IMR-90 (cell line): ENCODE measurements at regions not wholly inside any gene's neighbourhood (a gene's known extent, or its start where the extent isn't known, plus 50 kb on each side); places are given as distances from the start of the nearest gene placed in this dataset.

Experiments used
- ATAC-seq: fragments of 200-7000 bp; cut with Tn5 transposase; 2 replicates; pipeline ENCODE4 v1.9.1; 2020; ENCODE audit warnings: low read depth, mild to moderate bottlenecking, moderate library complexity
- BruUV-seq: library from RNA; stranded (reverse); fragments of 400-500 nt; replicated peaks from 2 replicates; lab custom pipeline; 2021; lab: Mats Ljungman, UMichigan
- CTCF ChIA-PET: fragments of 300-600 bp; formaldehyde crosslinking; extraction: SDS; loops from one replicate; lab custom pipeline; 2021; ENCODE audit warnings: antibody characterized with exemption; lab: Yijun Ruan, JAX
- POLR2A ChIA-PET: fragments of 300-600 bp; sonication (Branson Sonifier 250); formaldehyde crosslinking; loops from one replicate; lab custom pipeline; 2022; ENCODE audit warnings: antibody characterized with exemption; ENCODE audit not compliant: unreplicated experiment; lab: Charles Lee
- DNase-seq: peaks from one replicate; pipeline ENCODE4 v3.0.0; 2013
- H2AFZ ChIP-seq: replicated peaks from 2 replicates; pipeline ENCODE3; 2013; ENCODE audit warnings: low read length, mild to moderate bottlenecking; ENCODE audit not compliant: poor library complexity
- H2AK5ac ChIP-seq: 2 replicates; pipeline ENCODE4 v1.6.1; 2013; ENCODE audit warnings: low read depth, low read length, inconsistent platforms
- H2AK9ac ChIP-seq: replicated peaks from 2 replicates; pipeline ENCODE3; 2013; ENCODE audit warnings: mild to moderate bottlenecking, low read depth, low read length, moderate library complexity; ENCODE audit not compliant: poor library complexity
- H2BK120ac ChIP-seq: 2 replicates; pipeline ENCODE4 v1.6.1; 2013; ENCODE audit warnings: low read depth, low read length, inconsistent platforms
- H2BK15ac ChIP-seq: 3 replicates; pipeline ENCODE4 v1.6.1; 2013; ENCODE audit warnings: low read depth, low read length, inconsistent platforms
- H2BK20ac ChIP-seq: 2 replicates; pipeline ENCODE4 v1.6.1; 2013; ENCODE audit warnings: low read depth, mild to moderate bottlenecking, inconsistent platforms, low read length, moderate library complexity
- H2BK5ac ChIP-seq: 2 replicates; pipeline ENCODE4 v1.6.1; 2013; ENCODE audit warnings: mild to moderate bottlenecking, low read depth, low read length, inconsistent platforms; ENCODE audit not compliant: poor library complexity, severe bottlenecking
- H3K14ac ChIP-seq: replicated peaks from 2 replicates; pipeline ENCODE4 v1.6.1; 2013; ENCODE audit warnings: low read depth, low read length, inconsistent platforms
- H3K18ac ChIP-seq: 2 replicates; pipeline ENCODE4 v1.6.1; 2013; ENCODE audit warnings: low read depth, low read length, control low read depth
- H3K23ac ChIP-seq: 2 replicates; pipeline ENCODE4 v1.6.1; 2013; ENCODE audit warnings: low read depth, low read length, inconsistent platforms
- H3K27ac ChIP-seq: 2 replicates; pipeline ENCODE4 v1.5.1; 2013; ENCODE audit warnings: mild to moderate bottlenecking, control low read depth, low read length; ENCODE audit not compliant: insufficient read depth
- H3K27me3 ChIP-seq: 2 replicates; pipeline ENCODE4 v1.6.1; 2013; ENCODE audit warnings: low read length; ENCODE audit not compliant: control insufficient read depth, insufficient read depth
- H3K36me3 ChIP-seq: 2 replicates; pipeline ENCODE4 v1.6.1; 2013; ENCODE audit warnings: low read length, mixed read lengths; ENCODE audit not compliant: control insufficient read depth, insufficient read depth
- H3K4ac ChIP-seq: 2 replicates; pipeline ENCODE4 v1.6.1; 2013; ENCODE audit warnings: low read depth, low read length, inconsistent platforms
- H3K4me1 ChIP-seq: 2 replicates; pipeline ENCODE4 v1.6.1; 2013; ENCODE audit warnings: low read length, mixed read lengths; ENCODE audit not compliant: control insufficient read depth, insufficient read depth
- H3K4me2 ChIP-seq: 2 replicates; pipeline ENCODE4 v1.6.1; 2013; ENCODE audit warnings: low read depth, mild to moderate bottlenecking, control low read depth, low read length, moderate library complexity
- H3K4me3 ChIP-seq: 2 replicates; pipeline ENCODE4 v1.5.1; 2013; ENCODE audit warnings: low read depth, mild to moderate bottlenecking, control low read depth, low read length, moderate library complexity; ENCODE audit not compliant: insufficient read depth
- H3K56ac ChIP-seq: 2 replicates; pipeline ENCODE4 v1.6.1; 2013; ENCODE audit warnings: low read length, inconsistent platforms; ENCODE audit not compliant: insufficient read depth; ENCODE audit errors: extremely low read depth
- H3K79me1 ChIP-seq, 2 experiments: 2 replicates each; pipeline ENCODE4 v1.6.1; 2013; ENCODE audit warnings: low read length in 2 of 2, inconsistent platforms in 1 of 2, low read depth in 1 of 2
- H3K9ac ChIP-seq: 2 replicates; pipeline ENCODE4 v1.6.1; 2013; ENCODE audit warnings: low read depth, low read length, control low read depth
- H3K9me1 ChIP-seq: 2 replicates; pipeline ENCODE4 v1.6.1; 2013; ENCODE audit warnings: low read length, inconsistent platforms; ENCODE audit not compliant: insufficient read depth
- H3K9me3 ChIP-seq: 2 replicates; pipeline ENCODE4 v1.6.1; 2013; ENCODE audit warnings: low read length; ENCODE audit not compliant: control insufficient read depth, insufficient read depth
- H4K20me1 ChIP-seq: 2 replicates; pipeline ENCODE4 v1.6.1; 2013; ENCODE audit warnings: low read length, inconsistent platforms; ENCODE audit not compliant: insufficient read depth
- H4K5ac ChIP-seq: 2 replicates; pipeline ENCODE4 v1.6.1; 2013; ENCODE audit warnings: mild to moderate bottlenecking, low read depth, low read length, control low read depth
- H4K8ac ChIP-seq, 2 experiments: 2 replicates each; pipeline ENCODE4 v1.6.1; 2013; ENCODE audit warnings: low read depth in 2 of 2, low read length in 2 of 2, control low read depth in 1 of 2, inconsistent platforms in 1 of 2
- H4K91ac ChIP-seq: 2 replicates; pipeline ENCODE4 v1.6.1; 2013; ENCODE audit warnings: low read depth, low read length, inconsistent platforms; ENCODE audit not compliant: insufficient read depth
- BHLHE40 ChIP-seq: fragments of 150-350 bp; IDR thresholded peaks from 2 replicates; pipeline ENCODE4 v1.6.1; 2016; ENCODE audit warnings: mild to moderate bottlenecking, low read depth, low read length
- CEBPB ChIP-seq: IDR thresholded peaks from 2 replicates; pipeline ENCODE4 v1.6.1; 2012; ENCODE audit warnings: low read depth, low read length, improper control_type of control experiment
- CHD1 ChIP-seq: IDR thresholded peaks from 2 replicates; pipeline ENCODE4 v1.6.1; 2012; ENCODE audit warnings: low read depth, low read length, improper control_type of control experiment
- CTCF ChIP-seq: conservative IDR thresholded peaks from 2 replicates; pipeline ENCODE4 v1.5.1; 2012; ENCODE audit warnings: mild to moderate bottlenecking, low read depth, low read length, improper control_type of control experiment
- FOS ChIP-seq: fragments of 150-350 bp; IDR thresholded peaks from 2 replicates; pipeline ENCODE4 v1.6.1; 2016; ENCODE audit warnings: low read depth, low read length
- NFE2L2 ChIP-seq: fragments of 150-350 bp; IDR thresholded peaks from 2 replicates; pipeline ENCODE4 v1.6.1; 2016; ENCODE audit warnings: low read depth, mild to moderate bottlenecking, low read length
- POLR2A ChIP-seq: IDR thresholded peaks from 2 replicates; pipeline ENCODE4 v1.6.1; 2012; ENCODE audit warnings: mild to moderate bottlenecking, low read depth, low read length
- RAD21 ChIP-seq: IDR thresholded peaks from 2 replicates; pipeline ENCODE4 v1.6.1; 2012; ENCODE audit warnings: low read length, improper control_type of control experiment
- RCOR1 ChIP-seq: IDR thresholded peaks from 2 replicates; pipeline ENCODE4 v1.6.1; 2012; ENCODE audit warnings: mild to moderate bottlenecking, low read length, improper control_type of control experiment; ENCODE audit not compliant: insufficient replicate concordance
- RFX5 ChIP-seq: IDR thresholded peaks from 2 replicates; pipeline ENCODE4 v1.8.0; 2012; ENCODE audit warnings: low read depth, mild to moderate bottlenecking, low read length, moderate library complexity
- SMC3 ChIP-seq: fragments of 150-350 bp; IDR thresholded peaks from 2 replicates; pipeline ENCODE4 v1.6.1; 2016; ENCODE audit warnings: low read depth, mild to moderate bottlenecking, antibody characterized with exemption, low read length, moderate library complexity
- USF2 ChIP-seq: fragments of 150-350 bp; IDR thresholded peaks from 2 replicates; pipeline ENCODE4 v1.6.1; 2017; ENCODE audit warnings: mild to moderate bottlenecking, antibody characterized with exemption, low read length, low read depth
- WGBS, 2 experiments: methylation state at CpG; one replicate each; pipeline versions ENCODE4 v1.1.5 to v1.1.7; 2013; ENCODE audit warnings: missing lambda C conversion rate in 2 of 2; ENCODE audit not compliant: insufficient read length in 1 of 2; ENCODE audit errors: extremely low coverage in 2 of 2; 5-methylcytosine and 5-hydroxymethylcytosine counted together
- dilution Hi-C: fragments of 300-500 bp; cut with HindIII; formaldehyde crosslinking; loops from one replicate; pipeline ENCODE4 v1.14.3; 2018; ENCODE audit warnings: low sequenced_read_pairs; ENCODE audit not compliant: unreplicated experiment
- in situ Hi-C: fragments of 300-500 bp; cut with MboI; formaldehyde crosslinking; loops from 3 replicates; pipeline ENCODE4 v1.14.3; 2019; ENCODE audit warnings: low sequenced_read_pairs, inconsistent platforms, mixed read lengths
- intact Hi-C: fragments of 100-400 bp; cut with micrococcal nuclease; formaldehyde crosslinking; loops from 2 replicates; pipeline ENCODE4 v1.10.0; 2022
- TF ChIP-seq, protein P1 (sequence below): fragments of 150-350 bp; IDR thresholded peaks from 2 replicates; pipeline ENCODE4 v1.6.1; 2016; ENCODE audit warnings: low read depth, mild to moderate bottlenecking, low read length, moderate library complexity, borderline replicate concordance

GRCh38 chr4:3827616-3828492 is 61.7 kb downstream of the ADRA2C start:
- Histone ChIP-seq H2BK20ac (no peak overlapping the region), H2BK15ac (no peak overlapping the region), H2AK5ac (no peak overlapping the region), H2BK120ac (no peak overlapping the region), H3K9me3 (no peaks in the 10 kb centered on the region), H4K91ac (no peak overlapping the region), H3K4me3 (no peak overlapping the region), H3K9me1 (no peaks in the 10 kb centered on the region), H3K56ac (no peak overlapping the region), H3K27me3 (peaks cover 23% of the 10 kb centered on the region; the same call in 1 of the 2 replicates), H3K4ac (no peak overlapping the region), H3K36me3 (no peaks in the 10 kb centered on the region), H2AFZ (no peak overlapping the region), H3K18ac (no peak overlapping the region), H4K8ac (no peak overlapping the region), H4K20me1 (no peaks in the 10 kb centered on the region), H3K23ac (no peak overlapping the region), H3K79me1 (no peaks in the 10 kb centered on the region), H3K4me1 (no peaks in the 10 kb centered on the region), H3K9ac (no peak overlapping the region), H3K27ac (no peak overlapping the region), H3K14ac (no peak overlapping the region), H2AK9ac (peak overlapping the region; percentile 14), H2BK5ac (no peak overlapping the region), H3K4me2 (no peak overlapping the region), H4K5ac (no peak overlapping the region)
- DNase-seq: peak; percentile 17
- ChIA-PET CTCF (no interaction called here), POLR2A (no interaction called here)
- ATAC-seq: peak; percentile 94
- intact Hi-C loops (no loop called here), dilution Hi-C loops (no loop called here), in situ Hi-C loops (no loop called here)
- 2% methylated on average over 6 of the region's 24 CpGs; no CpG with 5 or more reads in 1 of the 2 experiments for WGBS, 2 experiments
- BruUV-seq: no TSS peak
- TF ChIP-seq USF2 (no peak), SMC3 (no peak), RCOR1 (no peak), RAD21 (no peak), RFX5 (no peak), CTCF (no peak), FOS (no peak), CEBPB (no peak), BHLHE40 (no peak), CHD1 (no peak), POLR2A (no peak), NFE2L2 (no peak)
- TF ChIP-seq, protein P1, sequence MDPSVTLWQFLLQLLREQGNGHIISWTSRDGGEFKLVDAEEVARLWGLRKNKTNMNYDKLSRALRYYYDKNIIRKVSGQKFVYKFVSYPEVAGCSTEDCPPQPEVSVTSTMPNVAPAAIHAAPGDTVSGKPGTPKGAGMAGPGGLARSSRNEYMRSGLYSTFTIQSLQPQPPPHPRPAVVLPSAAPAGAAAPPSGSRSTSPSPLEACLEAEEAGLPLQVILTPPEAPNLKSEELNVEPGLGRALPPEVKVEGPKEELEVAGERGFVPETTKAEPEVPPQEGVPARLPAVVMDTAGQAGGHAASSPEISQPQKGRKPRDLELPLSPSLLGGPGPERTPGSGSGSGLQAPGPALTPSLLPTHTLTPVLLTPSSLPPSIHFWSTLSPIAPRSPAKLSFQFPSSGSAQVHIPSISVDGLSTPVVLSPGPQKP: no peak
